IMR-90 (cell line): ENCODE measurements at regions not wholly inside any gene's neighbourhood (a gene's known extent, or its start where the extent isn't known, plus 50 kb on each side); places are given as distances from the start of the nearest gene placed in this dataset.

Experiments
- ATAC-seq: fragments of 200-7000 bp; cut with Tn5 transposase; 2 replicates; pipeline ENCODE4 v1.9.1; 2020; ENCODE audit warnings: low read depth, mild to moderate bottlenecking, moderate library complexity
- BruUV-seq: library from RNA; stranded (reverse); fragments of 400-500 nt; replicated peaks from 2 replicates; lab custom pipeline; 2021; lab: Mats Ljungman, UMichigan
- CTCF ChIA-PET: fragments of 300-600 bp; formaldehyde crosslinking; extraction: SDS; loops from one replicate; lab custom pipeline; 2021; ENCODE audit warnings: antibody characterized with exemption; lab: Yijun Ruan, JAX
- POLR2A ChIA-PET: fragments of 300-600 bp; sonication (Branson Sonifier 250); formaldehyde crosslinking; loops from one replicate; lab custom pipeline; 2022; ENCODE audit warnings: antibody characterized with exemption; ENCODE audit not compliant: unreplicated experiment; lab: Charles Lee
- DNase-seq: peaks from one replicate; pipeline ENCODE4 v3.0.0; 2013
- H2AFZ ChIP-seq: replicated peaks from 2 replicates; pipeline ENCODE3; 2013; ENCODE audit warnings: low read length, mild to moderate bottlenecking; ENCODE audit not compliant: poor library complexity
- H2AK5ac ChIP-seq: 2 replicates; pipeline ENCODE4 v1.6.1; 2013; ENCODE audit warnings: low read depth, low read length, inconsistent platforms
- H2AK9ac ChIP-seq: replicated peaks from 2 replicates; pipeline ENCODE3; 2013; ENCODE audit warnings: mild to moderate bottlenecking, low read depth, low read length, moderate library complexity; ENCODE audit not compliant: poor library complexity
- H2BK120ac ChIP-seq: 2 replicates; pipeline ENCODE4 v1.6.1; 2013; ENCODE audit warnings: low read depth, low read length, inconsistent platforms
- H2BK15ac ChIP-seq: 3 replicates; pipeline ENCODE4 v1.6.1; 2013; ENCODE audit warnings: low read depth, low read length, inconsistent platforms
- H2BK20ac ChIP-seq: 2 replicates; pipeline ENCODE4 v1.6.1; 2013; ENCODE audit warnings: low read depth, mild to moderate bottlenecking, inconsistent platforms, low read length, moderate library complexity
- H2BK5ac ChIP-seq: 2 replicates; pipeline ENCODE4 v1.6.1; 2013; ENCODE audit warnings: mild to moderate bottlenecking, low read depth, low read length, inconsistent platforms; ENCODE audit not compliant: poor library complexity, severe bottlenecking
- H3K14ac ChIP-seq: replicated peaks from 2 replicates; pipeline ENCODE4 v1.6.1; 2013; ENCODE audit warnings: low read depth, low read length, inconsistent platforms
- H3K18ac ChIP-seq: 2 replicates; pipeline ENCODE4 v1.6.1; 2013; ENCODE audit warnings: low read depth, low read length, control low read depth
- H3K23ac ChIP-seq: 2 replicates; pipeline ENCODE4 v1.6.1; 2013; ENCODE audit warnings: low read depth, low read length, inconsistent platforms
- H3K27ac ChIP-seq: 2 replicates; pipeline ENCODE4 v1.5.1; 2013; ENCODE audit warnings: mild to moderate bottlenecking, control low read depth, low read length; ENCODE audit not compliant: insufficient read depth
- H3K27me3 ChIP-seq: 2 replicates; pipeline ENCODE4 v1.6.1; 2013; ENCODE audit warnings: low read length; ENCODE audit not compliant: control insufficient read depth, insufficient read depth
- H3K36me3 ChIP-seq: 2 replicates; pipeline ENCODE4 v1.6.1; 2013; ENCODE audit warnings: low read length, mixed read lengths; ENCODE audit not compliant: control insufficient read depth, insufficient read depth
- H3K4ac ChIP-seq: 2 replicates; pipeline ENCODE4 v1.6.1; 2013; ENCODE audit warnings: low read depth, low read length, inconsistent platforms
- H3K4me1 ChIP-seq: 2 replicates; pipeline ENCODE4 v1.6.1; 2013; ENCODE audit warnings: low read length, mixed read lengths; ENCODE audit not compliant: control insufficient read depth, insufficient read depth
- H3K4me2 ChIP-seq: 2 replicates; pipeline ENCODE4 v1.6.1; 2013; ENCODE audit warnings: low read depth, mild to moderate bottlenecking, control low read depth, low read length, moderate library complexity
- H3K4me3 ChIP-seq: 2 replicates; pipeline ENCODE4 v1.5.1; 2013; ENCODE audit warnings: low read depth, mild to moderate bottlenecking, control low read depth, low read length, moderate library complexity; ENCODE audit not compliant: insufficient read depth
- H3K56ac ChIP-seq: 2 replicates; pipeline ENCODE4 v1.6.1; 2013; ENCODE audit warnings: low read length, inconsistent platforms; ENCODE audit not compliant: insufficient read depth; ENCODE audit errors: extremely low read depth
- H3K79me1 ChIP-seq, 2 experiments: 2 replicates each; pipeline ENCODE4 v1.6.1; 2013; ENCODE audit warnings: low read length in 2 of 2, inconsistent platforms in 1 of 2, low read depth in 1 of 2
- H3K9ac ChIP-seq: 2 replicates; pipeline ENCODE4 v1.6.1; 2013; ENCODE audit warnings: low read depth, low read length, control low read depth
- H3K9me1 ChIP-seq: 2 replicates; pipeline ENCODE4 v1.6.1; 2013; ENCODE audit warnings: low read length, inconsistent platforms; ENCODE audit not compliant: insufficient read depth
- H3K9me3 ChIP-seq: 2 replicates; pipeline ENCODE4 v1.6.1; 2013; ENCODE audit warnings: low read length; ENCODE audit not compliant: control insufficient read depth, insufficient read depth
- H4K20me1 ChIP-seq: 2 replicates; pipeline ENCODE4 v1.6.1; 2013; ENCODE audit warnings: low read length, inconsistent platforms; ENCODE audit not compliant: insufficient read depth
- H4K5ac ChIP-seq: 2 replicates; pipeline ENCODE4 v1.6.1; 2013; ENCODE audit warnings: mild to moderate bottlenecking, low read depth, low read length, control low read depth
- H4K8ac ChIP-seq, 2 experiments: 2 replicates each; pipeline ENCODE4 v1.6.1; 2013; ENCODE audit warnings: low read depth in 2 of 2, low read length in 2 of 2, control low read depth in 1 of 2, inconsistent platforms in 1 of 2
- H4K91ac ChIP-seq: 2 replicates; pipeline ENCODE4 v1.6.1; 2013; ENCODE audit warnings: low read depth, low read length, inconsistent platforms; ENCODE audit not compliant: insufficient read depth
- BHLHE40 ChIP-seq: fragments of 150-350 bp; IDR thresholded peaks from 2 replicates; pipeline ENCODE4 v1.6.1; 2016; ENCODE audit warnings: mild to moderate bottlenecking, low read depth, low read length
- CHD1 ChIP-seq: IDR thresholded peaks from 2 replicates; pipeline ENCODE4 v1.6.1; 2012; ENCODE audit warnings: low read depth, low read length, improper control_type of control experiment
- MAFK ChIP-seq: IDR thresholded peaks from 2 replicates; pipeline ENCODE4 v1.6.1; 2012; ENCODE audit warnings: low read depth, low read length, improper control_type of control experiment
- MAZ ChIP-seq: IDR thresholded peaks from 2 replicates; pipeline ENCODE4 v1.6.1; 2012; ENCODE audit warnings: low read depth, mild to moderate bottlenecking, low read length, improper control_type of control experiment, moderate library complexity, borderline replicate concordance
- SMC3 ChIP-seq: fragments of 150-350 bp; IDR thresholded peaks from 2 replicates; pipeline ENCODE4 v1.6.1; 2016; ENCODE audit warnings: low read depth, mild to moderate bottlenecking, antibody characterized with exemption, low read length, moderate library complexity
- WGBS, 2 experiments: methylation state at CpG; one replicate each; pipeline versions ENCODE4 v1.1.5 to v1.1.7; 2013; ENCODE audit warnings: missing lambda C conversion rate in 2 of 2; ENCODE audit not compliant: insufficient read length in 1 of 2; ENCODE audit errors: extremely low coverage in 2 of 2; 5-methylcytosine and 5-hydroxymethylcytosine counted together
- dilution Hi-C: fragments of 300-500 bp; cut with HindIII; formaldehyde crosslinking; loops from one replicate; pipeline ENCODE4 v1.14.3; 2018; ENCODE audit warnings: low sequenced_read_pairs; ENCODE audit not compliant: unreplicated experiment
- in situ Hi-C: fragments of 300-500 bp; cut with MboI; formaldehyde crosslinking; loops from 3 replicates; pipeline ENCODE4 v1.14.3; 2019; ENCODE audit warnings: low sequenced_read_pairs, inconsistent platforms, mixed read lengths
- intact Hi-C: fragments of 100-400 bp; cut with micrococcal nuclease; formaldehyde crosslinking; loops from 2 replicates; pipeline ENCODE4 v1.10.0; 2022
- TF ChIP-seq, protein P1 (sequence below): conservative IDR thresholded peaks from 2 replicates; pipeline ENCODE4 v1.5.1; 2012; ENCODE audit warnings: mild to moderate bottlenecking, low read depth, low read length, improper control_type of control experiment
- TF ChIP-seq, protein P2 (sequence below): fragments of 150-350 bp; IDR thresholded peaks from 2 replicates; pipeline ENCODE4 v1.6.1; 2017; ENCODE audit warnings: mild to moderate bottlenecking, antibody characterized with exemption, low read length, low read depth

DNA sequence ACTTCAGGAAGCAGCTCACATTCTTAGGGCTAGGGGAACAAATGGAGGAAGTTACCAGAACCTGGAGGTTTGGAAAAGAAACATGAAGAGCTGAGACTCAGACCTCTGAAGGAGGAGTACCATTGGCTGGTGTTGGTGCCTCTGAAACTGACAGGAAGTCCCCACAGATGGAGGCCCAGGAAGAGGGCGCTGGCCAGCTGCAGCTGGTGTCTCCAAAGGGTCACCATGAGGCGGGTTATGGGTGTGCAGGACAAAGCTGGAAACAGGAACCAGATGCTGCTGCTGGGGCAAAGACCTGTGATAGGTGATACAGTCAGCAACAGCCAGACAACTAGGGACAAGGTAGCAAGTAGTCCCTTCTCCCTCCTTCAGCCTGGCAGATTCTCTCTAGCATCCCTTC, 136.5 kb upstream of the SERPINE2 start:
- Histone ChIP-seq H3K14ac (no peak overlapping the region), H3K9ac (no peak overlapping the region), H3K4me1 (peaks cover 2% of the 10 kb centered on the region), H2AK5ac (no peak overlapping the region), H4K8ac (no peak overlapping the region), H3K4me2 (no peak overlapping the region), H3K56ac (no peak overlapping the region), H2AK9ac (no peak overlapping the region), H2BK120ac (no peak overlapping the region), H2BK15ac (no peak overlapping the region), H3K27me3 (no peaks in the 10 kb centered on the region), H3K9me1 (0 out of 2 replicates have a peak, but pooled peaks cover 2% of the 10 kb centered on the region), H2BK5ac (no peak overlapping the region), H3K9me3 (no peaks in the 10 kb centered on the region), H4K5ac (no peak overlapping the region), H3K4me3 (no peak overlapping the region), H3K79me1 (no peaks in the 10 kb centered on the region), H3K4ac (no peak overlapping the region), H4K20me1 (no peaks in the 10 kb centered on the region), H2AFZ (no peak overlapping the region), H3K36me3 (no peaks in the 10 kb centered on the region), H3K18ac (no peak overlapping the region), H3K27ac (no peak overlapping the region), H2BK20ac (no peak overlapping the region), H3K23ac (no peak overlapping the region), H4K91ac (no peak overlapping the region)
- WGBS, 2 experiments: 78% methylated on average over 2 of the region's 2 CpGs; no CpG with 5 or more reads in 1 of the 2 experiments
- ChIA-PET POLR2A (no interaction called here), CTCF (no interaction called here)
- dilution Hi-C loops: no loop called here
- DNase-seq (no peak), ATAC-seq (no peak)
- BruUV-seq: no TSS peak
- no peak for TF ChIP-seq BHLHE40
- TF ChIP-seq, protein P1, sequence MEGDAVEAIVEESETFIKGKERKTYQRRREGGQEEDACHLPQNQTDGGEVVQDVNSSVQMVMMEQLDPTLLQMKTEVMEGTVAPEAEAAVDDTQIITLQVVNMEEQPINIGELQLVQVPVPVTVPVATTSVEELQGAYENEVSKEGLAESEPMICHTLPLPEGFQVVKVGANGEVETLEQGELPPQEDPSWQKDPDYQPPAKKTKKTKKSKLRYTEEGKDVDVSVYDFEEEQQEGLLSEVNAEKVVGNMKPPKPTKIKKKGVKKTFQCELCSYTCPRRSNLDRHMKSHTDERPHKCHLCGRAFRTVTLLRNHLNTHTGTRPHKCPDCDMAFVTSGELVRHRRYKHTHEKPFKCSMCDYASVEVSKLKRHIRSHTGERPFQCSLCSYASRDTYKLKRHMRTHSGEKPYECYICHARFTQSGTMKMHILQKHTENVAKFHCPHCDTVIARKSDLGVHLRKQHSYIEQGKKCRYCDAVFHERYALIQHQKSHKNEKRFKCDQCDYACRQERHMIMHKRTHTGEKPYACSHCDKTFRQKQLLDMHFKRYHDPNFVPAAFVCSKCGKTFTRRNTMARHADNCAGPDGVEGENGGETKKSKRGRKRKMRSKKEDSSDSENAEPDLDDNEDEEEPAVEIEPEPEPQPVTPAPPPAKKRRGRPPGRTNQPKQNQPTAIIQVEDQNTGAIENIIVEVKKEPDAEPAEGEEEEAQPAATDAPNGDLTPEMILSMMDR: no peak
- TF ChIP-seq MAZ: no peak
- TF ChIP-seq CHD1: no peak
- no peak for TF ChIP-seq MAFK
- no peak for TF ChIP-seq SMC3
- TF ChIP-seq, protein P2, sequence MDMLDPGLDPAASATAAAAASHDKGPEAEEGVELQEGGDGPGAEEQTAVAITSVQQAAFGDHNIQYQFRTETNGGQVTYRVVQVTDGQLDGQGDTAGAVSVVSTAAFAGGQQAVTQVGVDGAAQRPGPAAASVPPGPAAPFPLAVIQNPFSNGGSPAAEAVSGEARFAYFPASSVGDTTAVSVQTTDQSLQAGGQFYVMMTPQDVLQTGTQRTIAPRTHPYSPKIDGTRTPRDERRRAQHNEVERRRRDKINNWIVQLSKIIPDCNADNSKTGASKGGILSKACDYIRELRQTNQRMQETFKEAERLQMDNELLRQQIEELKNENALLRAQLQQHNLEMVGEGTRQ: no peak
- intact Hi-C loops: no loop called here
- in situ Hi-C loops: no loop called here
